ENCODE measurements at regions not wholly inside any gene's neighbourhood (a gene's known extent, or its start where the extent isn't known, plus 50 kb on each side); places are given as distances from the start of the nearest gene placed in this dataset.

DNA sequence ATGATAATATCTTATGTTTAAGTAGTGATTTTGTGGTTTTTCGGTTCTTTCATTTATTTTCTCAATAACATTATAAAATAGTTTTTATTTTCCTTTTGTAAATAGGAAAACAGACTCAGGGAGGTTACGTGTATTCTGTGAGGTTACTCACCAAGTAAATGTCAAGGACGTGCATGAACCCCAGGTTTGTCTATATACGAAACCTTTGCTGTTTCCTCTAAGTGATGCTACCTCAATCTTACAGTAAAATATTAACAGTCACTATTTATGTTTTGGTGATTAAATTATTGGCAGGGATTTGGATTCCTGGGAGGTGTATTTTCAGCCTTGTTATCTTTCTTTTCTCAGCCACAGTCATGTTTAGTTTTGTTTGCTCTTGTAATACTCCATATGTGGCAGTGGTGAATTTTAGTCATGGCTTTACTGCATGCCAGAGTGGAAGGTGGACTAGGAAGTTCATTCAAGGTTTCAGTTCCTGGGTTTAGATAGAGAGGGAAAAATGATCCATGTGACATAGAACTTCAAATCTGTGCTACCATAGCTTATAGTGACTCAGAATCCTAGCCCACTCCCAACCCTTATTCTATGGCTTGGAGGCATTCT is 139.9 kb downstream of the ARL4A start:
- TF ChIP-seq JUND (IDR thresholded peaks at IDR 0.05), result no peak
- TF ChIP-seq CTCF (IDR thresholded peaks at IDR 0.05; ENCODE audit: low read depth, low read length, missing input control), result no peak
- TF ChIP-seq MAX (IDR thresholded peaks at IDR 0.05), result no peak
- TF ChIP-seq RAD21 (IDR thresholded peaks at IDR 0.05), result no peak

All from liver (tissue), 3 donors.